Stimulated activated naive B cell treated with anti-CD40 and anti-IgM and Interleukin-4, amounts not matched to agents 10 μg/mL and 1 μg/mL and 100 μg/mL, for 72 hours (primary cell): ENCODE measurements at regions not wholly inside any gene's neighbourhood (a gene's known extent, or its start where the extent isn't known, plus 50 kb on each side); places are given as distances from the start of the nearest gene placed in this dataset.

Experiments used
- ATAC-seq, 2 donors: fragments of 150-1000 bp; cut with Tn5 transposase; replicated peaks; 2 replicates each; pipeline ENCODE4 v1.10.0; 2021; ENCODE audit warnings: moderate library complexity in 1 of 2
- DNase-seq: peaks from one replicate; pipeline ENCODE4 v3.0.0; 2021
- H3K27ac Mint-ChIP-seq: one replicate; pipeline ENCODE4 v1.8.0; 2022; ENCODE audit warnings: mild to moderate bottlenecking, mixed read lengths
- H3K27me3 Mint-ChIP-seq, 2 donors: one replicate each; pipeline ENCODE4 v1.8.0; 2022; ENCODE audit warnings: mixed read lengths in 2 of 2
- H3K36me3 Mint-ChIP-seq, 2 donors: one replicate each; pipeline ENCODE4 v1.8.0; 2022; ENCODE audit warnings: mixed read lengths in 2 of 2, mild to moderate bottlenecking in 1 of 2
- H3K4me1 Mint-ChIP-seq, 2 donors: one replicate each; pipeline ENCODE4 v1.8.0; 2022; ENCODE audit warnings: mixed read lengths in 2 of 2, mild to moderate bottlenecking in 1 of 2
- H3K4me3 Mint-ChIP-seq, 2 donors: one replicate each; pipeline ENCODE4 v1.8.0; 2022; ENCODE audit warnings: mild to moderate bottlenecking in 2 of 2, mixed read lengths in 2 of 2, moderate library complexity in 1 of 2
- H3K9me3 Mint-ChIP-seq, 2 donors: one replicate each; pipeline ENCODE4 v1.8.0; 2022; ENCODE audit warnings: mixed read lengths in 2 of 2, mild to moderate bottlenecking in 1 of 2

- DNase-seq: peak; percentile 32
- H3K27ac Mint-ChIP-seq: peak overlapping the region; percentile 53
- H3K27me3 Mint-ChIP-seq: no peaks in the 10 kb centered on the region
- peak overlapping the region in 1 of 2 donors; percentile 17 for H3K4me3 Mint-ChIP-seq
- H3K36me3 Mint-ChIP-seq: no peaks in the 10 kb centered on the region
- peaks cover 33 to 38% of the 10 kb centered on the region in 2 donors for H3K4me1 Mint-ChIP-seq
- ATAC-seq: peak; percentile 98 to 99
- peaks cover 0 to 3% of the 10 kb centered on the region in 2 donors for H3K9me3 Mint-ChIP-seq
These were observed 163.7 kb upstream of the AHR start for GRCh38 chr7:17134786-17135185.

- Mint-ChIP-seq H3K27me3 (no peaks in the 10 kb centered on the region), H3K27ac (no peak overlapping the region), H3K4me3 (no peak overlapping the region), H3K4me1 (peaks cover 27 to 28% of the 10 kb centered on the region in 2 donors), H3K36me3 (no peaks in the 10 kb centered on the region), H3K9me3 (peaks cover 0 to 3% of the 10 kb centered on the region in 2 donors)
- no peak for DNase-seq
- ATAC-seq: no peak
These were observed 162.3 kb upstream of the AHR start for GRCh38 chr7:17136126-17136525.

- Mint-ChIP-seq H3K27me3 (no peaks in the 10 kb centered on the region), H3K4me3 (no peak overlapping the region), H3K36me3 (no peaks in the 10 kb centered on the region), H3K4me1 (peaks cover 32 to 38% of the 10 kb centered on the region in 2 donors), H3K9me3 (peaks cover 0 to 3% of the 10 kb centered on the region in 2 donors), H3K27ac (no peak overlapping the region)
- ATAC-seq (no peak), DNase-seq (no peak)
These were observed 159.4 kb upstream of the AHR start for GRCh38 chr7:17139081-17139480.

- no peaks in the 10 kb centered on the region for H3K36me3 Mint-ChIP-seq
- H3K27me3 Mint-ChIP-seq: no peaks in the 10 kb centered on the region
- peaks cover 0 to 3% of the 10 kb centered on the region in 2 donors for H3K9me3 Mint-ChIP-seq
- H3K4me3 Mint-ChIP-seq: no peak overlapping the region
- H3K27ac Mint-ChIP-seq: no peak overlapping the region
- H3K4me1 Mint-ChIP-seq: peaks cover 27 to 32% of the 10 kb centered on the region in 2 donors
- ATAC-seq (no peak), DNase-seq (no peak)
These were observed 158.0 kb upstream of the AHR start for GRCh38 chr7:17140406-17140805.

GRCh38 chr7:17142831-17143541 is 155.5 kb upstream of the AHR start:
- ATAC-seq: no peak
- Mint-ChIP-seq H3K4me1 (peaks cover 22 to 29% of the 10 kb centered on the region in 2 donors), H3K27me3 (no peaks in the 10 kb centered on the region)

GRCh38 chr7:17144322-17144721 is 154.1 kb upstream of the AHR start:
- Mint-ChIP-seq H3K27ac (peak overlapping the region; percentile 74), H3K9me3 (no peaks in the 10 kb centered on the region), H3K36me3 (no peaks in the 10 kb centered on the region), H3K27me3 (no peaks in the 10 kb centered on the region), H3K4me1 (peaks cover 22 to 31% of the 10 kb centered on the region in 2 donors), H3K4me3 (peak overlapping the region in 1 of 2 donors; percentile 11)
- DNase-seq: no peak
- ATAC-seq: peak; percentile 75 to 93

More at GRCh38 chr7:17142831-17143541, 155.5 kb upstream of the AHR start:
- no peak overlapping the region for H3K27ac Mint-ChIP-seq
- no peaks in the 10 kb centered on the region for H3K36me3 Mint-ChIP-seq
- peak overlapping the region in 1 of 2 donors; percentile 43 for H3K4me3 Mint-ChIP-seq
- H3K9me3 Mint-ChIP-seq: no peaks in the 10 kb centered on the region
- no peak for DNase-seq

GRCh38 chr7:17146621-17147020 is 151.8 kb upstream of the AHR start:
- DNase-seq (no peak), ATAC-seq (no peak)
- Mint-ChIP-seq H3K9me3 (no peaks in the 10 kb centered on the region), H3K4me1 (peaks cover 29 to 37% of the 10 kb centered on the region in 2 donors), H3K4me3 (no peak overlapping the region), H3K36me3 (no peaks in the 10 kb centered on the region), H3K27me3 (no peaks in the 10 kb centered on the region), H3K27ac (no peak overlapping the region)

- H3K4me3 Mint-ChIP-seq: no peak overlapping the region
These were observed 151.0 kb upstream of the AHR start for GRCh38 chr7:17147409-17147808.

GRCh38 chr7:17150018-17150417 is 148.4 kb upstream of the AHR start:
- ATAC-seq (peak; percentile 64 to 68), DNase-seq (no peak)
- Mint-ChIP-seq H3K27ac (no peak overlapping the region), H3K36me3 (no peaks in the 10 kb centered on the region), H3K4me1 (peaks cover 16 to 34% of the 10 kb centered on the region in 2 donors), H3K27me3 (no peaks in the 10 kb centered on the region), H3K4me3 (no peak overlapping the region), H3K9me3 (no peaks in the 10 kb centered on the region)

More at GRCh38 chr7:17147409-17147808, 151.0 kb upstream of the AHR start:
- Mint-ChIP-seq H3K36me3 (no peaks in the 10 kb centered on the region), H3K27ac (no peak overlapping the region), H3K9me3 (no peaks in the 10 kb centered on the region), H3K27me3 (no peaks in the 10 kb centered on the region), H3K4me1 (peaks cover 29 to 43% of the 10 kb centered on the region in 2 donors)
- no peak for ATAC-seq
- DNase-seq: no peak

- Mint-ChIP-seq H3K9me3 (no peaks in the 10 kb centered on the region), H3K27ac (peak overlapping the region; percentile 26), H3K36me3 (no peaks in the 10 kb centered on the region), H3K27me3 (no peaks in the 10 kb centered on the region), H3K4me1 (peaks cover 18 to 42% of the 10 kb centered on the region in 2 donors), H3K4me3 (peak overlapping the region; percentile 15 to 33)
- ATAC-seq (peak; percentile 92 to 96), DNase-seq (peak; percentile 35)
These were observed 145.7 kb upstream of the AHR start for GRCh38 chr7:17152721-17153120.

GRCh38 chr7:17153536-17153935 is 144.9 kb upstream of the AHR start:
- no peak overlapping the region for H3K4me3 Mint-ChIP-seq

GRCh38 chr7:17155529-17155928 is 142.9 kb upstream of the AHR start:
- ATAC-seq (no peak), DNase-seq (no peak)
- no peak overlapping the region for H3K4me3 Mint-ChIP-seq
- no peaks in the 10 kb centered on the region for H3K27me3 Mint-ChIP-seq
- peaks cover 0 to 3% of the 10 kb centered on the region in 2 donors for H3K36me3 Mint-ChIP-seq
- H3K4me1 Mint-ChIP-seq: peaks cover 15 to 51% of the 10 kb centered on the region in 2 donors
- peaks cover 0 to 2% of the 10 kb centered on the region in 2 donors for H3K9me3 Mint-ChIP-seq
- H3K27ac Mint-ChIP-seq: no peak overlapping the region

More at GRCh38 chr7:17153536-17153935, 144.9 kb upstream of the AHR start:
- ATAC-seq (no peak), DNase-seq (no peak)
- Mint-ChIP-seq H3K9me3 (peaks cover 0 to 2% of the 10 kb centered on the region in 2 donors), H3K27ac (no peak overlapping the region), H3K27me3 (no peaks in the 10 kb centered on the region), H3K4me1 (peaks cover 20 to 50% of the 10 kb centered on the region in 2 donors), H3K36me3 (peaks cover 0 to 3% of the 10 kb centered on the region in 2 donors)

- peaks cover 7 to 37% of the 10 kb centered on the region in 2 donors for H3K4me1 Mint-ChIP-seq
- no peaks in the 10 kb centered on the region for H3K27me3 Mint-ChIP-seq
- H3K36me3 Mint-ChIP-seq: peaks cover 3 to 8% of the 10 kb centered on the region in 2 donors
- H3K9me3 Mint-ChIP-seq: peaks cover 0 to 6% of the 10 kb centered on the region in 2 donors
- DNase-seq (no peak), ATAC-seq (no peak)
- H3K27ac Mint-ChIP-seq: no peak overlapping the region
- H3K4me3 Mint-ChIP-seq: no peak overlapping the region
These were observed 140.2 kb upstream of the AHR start for GRCh38 chr7:17158261-17158660.

GRCh38 chr7:17159500-17160037 is 138.9 kb upstream of the AHR start:
- DNase-seq (peak; percentile 49), ATAC-seq (peak; percentile 91 to 92)
- Mint-ChIP-seq H3K4me1 (peaks cover 7 to 31% of the 10 kb centered on the region in 2 donors), H3K27me3 (no peaks in the 10 kb centered on the region), H3K9me3 (peaks cover 0 to 6% of the 10 kb centered on the region in 2 donors), H3K27ac (peak overlapping the region; percentile 20), H3K36me3 (peaks cover 3 to 8% of the 10 kb centered on the region in 2 donors), H3K4me3 (no peak overlapping the region)
